HG02571 (cell line): ENCODE measurements at regions not wholly inside any gene's neighbourhood (a gene's known extent, or its start where the extent isn't known, plus 50 kb on each side); places are given as distances from the start of the nearest gene placed in this dataset.

Experiments used
- ATAC-seq: cut with Tn5 transposase; IDR thresholded peaks from one replicate; pipeline ENCODE4 v1.9.1; 2021; ENCODE audit warnings: mild to moderate bottlenecking, moderate library complexity; ENCODE audit not compliant: unreplicated experiment

- no peak for ATAC-seq
These were observed 141.8 kb upstream of the PRDX4 start for GRCh38 chrX:23525531-23525930.

GRCh38 chrX:23540532-23540931 is 126.8 kb upstream of the PRDX4 start:
- ATAC-seq, result no peak

- ATAC-seq, result no peak
These were observed 119.1 kb upstream of the PRDX4 start for GRCh38 chrX:23548164-23548563.

- ATAC-seq, result no peak
These were observed 115.0 kb upstream of the PRDX4 start for GRCh38 chrX:23552303-23552702.

DNA sequence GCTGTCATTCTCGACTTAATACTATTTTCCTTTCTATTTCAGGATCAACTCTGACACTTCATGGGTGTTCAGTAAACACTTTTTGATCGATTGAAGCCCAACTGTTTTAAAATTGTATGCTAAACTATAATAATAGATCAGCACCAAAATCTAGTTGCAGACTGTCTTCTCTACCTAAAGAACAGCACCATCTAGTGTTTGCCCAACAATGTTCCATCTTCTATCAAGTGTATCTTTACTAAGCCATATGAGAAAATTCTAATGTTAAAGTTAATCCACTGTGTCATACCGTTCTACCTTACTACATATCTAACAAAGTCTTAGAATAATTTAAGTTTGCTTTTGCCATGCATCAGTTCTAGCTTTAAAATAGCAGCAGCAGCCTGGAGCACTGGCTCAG is 113.0 kb upstream of the PRDX4 start:
- ATAC-seq, result no peak

DNA sequence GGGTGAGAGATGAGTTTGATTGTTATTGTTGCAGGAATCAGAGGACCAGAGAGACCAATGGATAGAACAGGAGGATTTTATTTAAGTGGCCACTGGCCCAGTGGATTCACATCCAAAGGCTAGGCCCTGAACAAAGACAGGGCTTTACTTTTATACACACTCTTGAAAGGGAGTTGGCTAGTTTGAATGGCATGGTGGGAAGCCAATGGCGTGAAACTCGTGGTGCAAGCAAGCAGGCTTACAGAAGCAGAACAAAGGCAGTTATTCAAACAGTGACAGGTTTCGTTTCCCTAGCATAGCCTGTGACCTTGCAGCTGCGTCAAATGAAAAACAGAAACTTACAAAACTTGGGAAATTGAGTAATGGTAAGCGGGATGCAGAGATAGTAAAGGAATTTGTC is 110.2 kb upstream of the PRDX4 start:
- ATAC-seq, result no peak

DNA sequence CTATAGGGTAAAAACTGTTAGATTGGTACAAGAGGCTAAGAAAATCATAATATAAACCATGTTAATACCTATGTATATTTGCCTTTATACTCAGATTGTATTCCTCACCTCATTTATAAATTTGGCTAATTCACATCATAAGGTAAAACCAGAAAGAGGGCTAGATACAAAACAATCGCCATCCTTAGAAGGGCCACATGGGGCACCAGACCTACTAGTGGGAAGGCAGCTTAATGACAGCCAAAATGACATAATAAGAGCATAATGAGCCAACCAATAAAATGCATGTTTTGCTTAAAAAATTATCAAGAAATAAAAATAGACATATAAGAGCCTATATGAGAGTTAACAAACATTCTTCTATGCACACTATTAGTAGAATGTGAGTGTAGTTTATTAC is 107.3 kb upstream of the PRDX4 start:
- ATAC-seq, result no peak

GRCh38 chrX:23570674-23571343 is 96.5 kb upstream of the PRDX4 start:
- ATAC-seq, result no peak

DNA sequence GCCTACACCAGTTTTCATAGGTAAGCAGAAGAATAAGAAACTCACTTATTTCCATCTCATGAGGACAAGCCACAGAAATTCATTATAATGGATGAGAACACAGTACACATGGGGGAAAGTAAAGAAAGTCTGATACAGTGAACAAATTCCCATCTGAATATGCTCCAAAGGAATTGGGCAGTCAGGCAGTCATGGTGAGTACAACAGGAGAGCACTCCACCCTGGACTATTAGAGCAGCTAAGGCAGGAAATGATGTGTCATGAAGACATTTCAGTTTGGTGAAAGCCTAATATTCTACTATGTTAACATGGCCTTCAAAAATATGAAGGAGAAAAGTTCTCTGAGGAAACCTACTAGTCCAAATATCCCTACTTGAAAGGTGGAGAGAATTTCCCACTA is 92.0 kb upstream of the PRDX4 start:
- ATAC-seq, result no peak

DNA sequence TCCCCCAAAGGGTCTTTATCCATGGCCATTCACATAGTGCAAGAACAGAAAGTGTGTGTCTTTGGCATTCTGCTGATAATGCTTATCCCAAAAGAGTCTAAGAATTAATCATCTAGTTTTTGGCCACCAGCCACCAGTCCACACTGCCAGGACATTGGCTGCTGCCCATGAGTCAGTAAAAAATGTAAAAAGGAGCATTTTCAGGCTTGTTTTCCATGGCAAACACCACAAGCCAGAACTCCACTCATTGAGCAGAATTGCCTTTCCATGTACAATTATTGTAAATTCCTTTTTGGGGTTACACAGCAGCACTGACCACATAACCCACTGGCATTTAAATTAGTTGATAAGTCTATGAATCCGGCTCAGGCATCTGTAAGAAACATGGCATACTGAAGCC is 89.2 kb upstream of the PRDX4 start:
- ATAC-seq, result no peak

DNA sequence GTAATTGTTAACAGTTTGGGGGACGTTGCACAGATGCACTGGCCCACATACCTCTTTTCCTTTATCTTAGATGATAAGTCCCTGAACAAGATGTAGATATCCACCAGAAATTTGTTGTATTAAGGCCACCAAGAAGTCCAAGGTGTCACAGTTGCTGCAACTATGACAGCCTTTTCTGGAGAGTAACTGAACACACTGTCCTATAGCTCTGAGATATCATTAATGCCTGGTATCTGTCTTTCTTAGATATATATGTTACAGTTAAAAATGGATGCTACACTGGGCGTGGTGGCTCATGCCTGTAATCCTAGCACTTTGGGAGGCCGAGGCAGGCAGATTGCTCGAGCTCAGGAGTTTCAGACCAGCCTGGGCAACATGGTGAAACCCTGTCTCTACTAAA is 77.8 kb upstream of the PRDX4 start:
- no peak for ATAC-seq

DNA sequence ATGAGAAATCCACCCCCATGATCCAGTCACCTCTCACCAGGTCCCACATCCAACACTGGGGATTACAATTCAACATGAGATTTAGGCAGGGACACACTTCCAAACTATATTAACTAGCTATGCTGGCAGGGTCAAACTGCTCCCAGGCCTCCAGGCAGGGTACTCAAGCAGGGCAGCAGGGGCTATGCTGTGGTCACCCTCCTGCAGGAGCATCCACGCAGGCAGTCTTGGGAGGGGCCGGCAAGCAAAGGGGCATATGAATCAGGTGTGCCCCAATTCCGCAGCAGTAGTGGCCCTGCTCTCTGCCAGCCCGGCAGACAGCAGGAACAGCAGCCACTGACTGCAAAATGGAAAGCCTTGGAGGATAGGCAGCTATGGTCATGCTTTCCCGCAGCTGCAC is 74.6 kb upstream of the PRDX4 start:
- no peak for ATAC-seq

DNA sequence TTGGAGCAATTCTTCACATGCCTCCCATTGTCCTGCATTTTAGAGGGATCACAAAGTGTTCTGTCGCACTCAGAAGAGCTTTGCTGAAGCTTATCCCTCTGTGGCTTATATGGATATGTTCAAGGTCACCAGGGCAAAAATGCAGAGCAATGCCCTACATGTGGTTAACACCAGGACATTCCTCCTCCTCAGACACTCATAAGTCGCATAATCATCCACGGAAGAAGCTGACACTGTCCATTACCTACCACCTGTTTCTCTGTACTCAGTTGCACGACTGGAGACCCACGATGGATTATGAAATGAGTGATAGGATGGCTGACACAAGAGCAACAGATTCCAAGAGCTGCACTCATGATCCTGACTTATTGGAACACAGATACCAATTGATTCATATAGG is 68.7 kb upstream of the PRDX4 start:
- no peak for ATAC-seq

DNA sequence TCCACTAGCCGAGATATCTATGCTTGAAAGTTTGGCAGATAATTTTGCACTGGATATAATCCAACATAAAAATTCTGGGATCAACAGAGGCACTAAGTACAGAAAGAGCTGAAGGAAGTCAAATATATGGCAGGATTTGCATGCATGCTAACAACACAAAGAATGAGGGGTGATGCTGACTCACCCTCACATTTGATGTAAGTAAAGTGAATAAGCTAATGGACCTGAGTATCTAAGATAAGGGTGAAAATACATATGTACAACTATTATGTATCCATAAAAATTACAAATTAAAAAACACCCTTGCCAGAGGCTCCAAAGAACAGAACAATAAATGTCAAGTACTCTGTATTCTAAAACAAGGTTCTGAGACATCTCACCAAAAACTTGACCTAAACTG is 63.8 kb upstream of the PRDX4 start:
- no peak for ATAC-seq

GRCh38 chrX:23610495-23610894 is 56.8 kb upstream of the PRDX4 start:
- ATAC-seq, result no peak

DNA sequence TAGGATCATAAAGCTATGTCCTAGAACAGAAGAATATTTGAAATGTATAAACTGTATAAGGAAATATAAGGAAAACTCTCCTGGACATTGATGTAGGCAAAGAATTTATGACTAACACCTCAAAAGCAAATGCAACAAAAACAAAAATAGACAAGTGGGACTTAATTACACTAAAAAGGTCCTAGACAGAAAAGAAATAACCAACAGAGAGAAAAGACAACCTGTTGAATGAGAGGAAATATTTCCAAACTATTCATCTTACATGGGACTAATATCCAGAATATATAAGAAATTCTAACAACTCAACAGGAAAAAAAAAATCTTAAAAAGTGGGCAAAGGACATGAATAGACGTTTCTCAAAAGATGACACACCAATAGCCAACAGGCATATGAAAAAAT is 54.4 kb upstream of the PRDX4 start:
- ATAC-seq, result no peak

DNA sequence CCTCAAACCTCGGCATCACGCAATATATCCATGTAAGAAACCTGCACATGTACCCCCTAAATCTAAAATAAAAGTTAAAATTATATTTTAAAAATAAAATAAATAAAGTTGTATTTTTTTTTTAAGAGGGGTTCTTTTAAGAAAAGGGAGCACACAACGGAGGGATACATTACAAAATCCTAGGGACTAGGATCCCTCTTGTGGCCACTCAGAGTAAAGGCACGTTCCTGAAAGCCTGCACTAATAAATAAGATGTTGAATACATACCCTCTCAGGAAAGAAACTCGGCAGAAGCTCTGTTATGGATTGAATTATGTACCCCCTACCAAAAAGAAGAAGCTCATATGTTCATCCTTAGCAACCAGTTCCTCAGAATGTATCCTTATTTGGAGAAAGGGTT is 50.9 kb upstream of the PRDX4 start:
- ATAC-seq, result no peak
